Left lung (tissue), 4 donors: ENCODE measurements at regions not wholly inside any gene's neighbourhood (a gene's known extent, or its start where the extent isn't known, plus 50 kb on each side); places are given as distances from the start of the nearest gene placed in this dataset.

Source experiments
- ATAC-seq: fragments of 200-7000 bp; cut with Tn5 transposase; one replicate; pipeline ENCODE4 v1.9.1; 2020; ENCODE audit warnings: moderate library complexity
- DNase-seq, 4 donors: peaks; one replicate each; pipeline ENCODE4 v3.0.0-alpha.2; 2013 to 2020
- H3K27ac ChIP-seq, 2 donors: fragments of 200-600 bp; sonication (generic) in 1 of 2; one replicate each; pipeline versions ENCODE4 v1.5.0 to v1.8.0; 2020 to 2021
- H3K27me3 ChIP-seq, 2 donors: fragments of 200-600 bp; sonication (generic) in 1 of 2; one replicate each; pipeline versions ENCODE4 v1.5.0 to v1.8.0; 2020 to 2021
- H3K36me3 ChIP-seq, 2 donors: fragments of 200-600 bp; sonication (generic) in 1 of 2; one replicate each; pipeline versions ENCODE4 v1.5.0 to v1.8.0; 2020 to 2021
- H3K4me1 ChIP-seq, 2 donors: fragments of 200-600 bp; one replicate each; pipeline ENCODE4 v1.8.0; 2021
- H3K4me3 ChIP-seq, 2 donors: fragments of 200-600 bp; sonication (generic) in 1 of 2; one replicate each; pipeline versions ENCODE4 v1.5.0 to v1.8.0; 2020 to 2021; ENCODE audit warnings: mild to moderate bottlenecking in 1 of 2
- H3K9me3 ChIP-seq, 2 donors: fragments of 200-600 bp; sonication (generic) in 1 of 2; one replicate each; pipeline versions ENCODE4 v1.5.0 to v1.8.0; 2020 to 2021
- CTCF ChIP-seq, 2 donors: fragments of 200-600 bp; sonication (generic) in 1 of 2; IDR thresholded peaks; one replicate each; pipeline versions ENCODE4 v1.5.0 to v1.8.0; 2021; ENCODE audit warnings: antibody characterized with exemption in 2 of 2
- intact Hi-C, 2 donors: fragments of 100-400 bp; cut with DNase I; formaldehyde crosslinking; loops; one replicate each; pipeline versions ENCODE4 v1.11.2 to v1.14.2; 2022
- donor health status: DM: no; HTN: yes; CAD: no.
- donor health status: DM: no; HTN: no; CAD: no.

- ATAC-seq = no peak
- intact Hi-C loops = no loop called here
- TF ChIP-seq CTCF (IDR thresholded peaks at IDR 0.05) = no peak
Observed at GRCh38 chr17:77753246-77753645, 205.3 kb upstream of the TNRC6C start.

GRCh38 chr17:77753691-77754245, 204.7 kb upstream of the TNRC6C start:
- intact Hi-C loops = no loop called here
- ATAC-seq = no peak

More at GRCh38 chr17:77753246-77753645, 205.3 kb upstream of the TNRC6C start:
- no peak for DNase-seq
- Histone ChIP-seq H3K27me3 (no peaks in the 10 kb centered on the region), H3K36me3 (no peaks in the 10 kb centered on the region), H3K4me3 (no peak overlapping the region), H3K27ac (no peak overlapping the region), H3K4me1 (no peaks in the 10 kb centered on the region), H3K9me3 (peaks cover 0 to 3% of the 10 kb centered on the region in 2 donors)

GRCh38 chr17:77754956-77755355, 203.5 kb upstream of the TNRC6C start:
- no peak overlapping the region for H3K27ac ChIP-seq
- H3K4me3 ChIP-seq = no peak overlapping the region
- TF ChIP-seq CTCF (IDR thresholded peaks at IDR 0.05) = no peak
- H3K4me1 ChIP-seq = no peaks in the 10 kb centered on the region
- peaks cover 0 to 3% of the 10 kb centered on the region in 2 donors for H3K9me3 ChIP-seq
- DNase-seq (peak in 1 of 4 donors; percentile 4), ATAC-seq (no peak)
- H3K27me3 ChIP-seq = no peaks in the 10 kb centered on the region
- H3K36me3 ChIP-seq = no peaks in the 10 kb centered on the region
- intact Hi-C loops = no loop called here

More at GRCh38 chr17:77753691-77754245, 204.7 kb upstream of the TNRC6C start:
- peak in 1 of 4 donors; percentile 17 for DNase-seq
- Histone ChIP-seq H3K27ac (no peak overlapping the region), H3K4me1 (no peaks in the 10 kb centered on the region), H3K27me3 (no peaks in the 10 kb centered on the region), H3K9me3 (peaks cover 0 to 3% of the 10 kb centered on the region in 2 donors), H3K4me3 (no peak overlapping the region), H3K36me3 (no peaks in the 10 kb centered on the region)
- no peak for TF ChIP-seq CTCF (IDR thresholded peaks at IDR 0.05)

GRCh38 chr17:77755410-77755963, 203.0 kb upstream of the TNRC6C start:
- intact Hi-C loops = no loop called here
- no peak for TF ChIP-seq CTCF (IDR thresholded peaks at IDR 0.05)
- H3K27ac ChIP-seq = no peak overlapping the region
- H3K27me3 ChIP-seq = no peaks in the 10 kb centered on the region
- H3K36me3 ChIP-seq = no peaks in the 10 kb centered on the region
- H3K4me3 ChIP-seq = no peak overlapping the region
- no peak for ATAC-seq
- no peaks in the 10 kb centered on the region for H3K4me1 ChIP-seq
- peak in 1 of 4 donors; percentile 12 for DNase-seq
- H3K9me3 ChIP-seq = peaks cover 0 to 3% of the 10 kb centered on the region in 2 donors

GRCh38 chr17:77756028-77756427, 202.5 kb upstream of the TNRC6C start:
- DNase-seq = no peak
- TF ChIP-seq CTCF (IDR thresholded peaks at IDR 0.05) = no peak

More at GRCh38 chr17:77756028-77756427, 202.5 kb upstream of the TNRC6C start:
- Histone ChIP-seq H3K36me3 (no peaks in the 10 kb centered on the region), H3K27ac (no peak overlapping the region), H3K27me3 (no peaks in the 10 kb centered on the region), H3K9me3 (peaks cover 0 to 3% of the 10 kb centered on the region in 2 donors), H3K4me3 (no peak overlapping the region), H3K4me1 (no peaks in the 10 kb centered on the region)
- no peak for ATAC-seq
- intact Hi-C loops = no loop called here
